NCI-H1048 (cell line): ENCODE measurements at regions not wholly inside any gene's neighbourhood (a gene's known extent, or its start where the extent isn't known, plus 50 kb on each side); places are given as distances from the start of the nearest gene placed in this dataset.

ENCODE experiments used
- DNase-seq: peaks from one replicate; lab custom pipeline; 2025; lab: John Stamatoyannopoulos, UW

DNA sequence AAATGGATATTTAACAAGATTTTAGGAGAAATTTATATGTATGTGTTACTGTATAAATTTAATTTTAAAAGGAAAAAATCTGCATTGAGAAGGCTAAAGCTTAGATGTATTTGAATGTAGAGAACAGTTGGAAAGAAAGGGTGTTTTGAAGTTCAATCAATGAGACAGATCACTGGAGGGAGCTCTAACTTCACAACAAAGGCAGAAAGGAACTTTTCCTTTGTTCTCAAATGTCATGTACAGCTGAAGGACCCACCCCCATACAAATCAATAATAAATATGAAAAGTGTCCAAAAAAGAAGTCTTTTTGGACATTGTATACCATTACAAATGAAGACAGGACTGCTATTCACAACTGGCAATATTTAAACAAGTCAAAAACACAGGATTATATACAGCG, 403.4 kb downstream of the DNAJB9 start:
- DNase-seq: no peak

DNA sequence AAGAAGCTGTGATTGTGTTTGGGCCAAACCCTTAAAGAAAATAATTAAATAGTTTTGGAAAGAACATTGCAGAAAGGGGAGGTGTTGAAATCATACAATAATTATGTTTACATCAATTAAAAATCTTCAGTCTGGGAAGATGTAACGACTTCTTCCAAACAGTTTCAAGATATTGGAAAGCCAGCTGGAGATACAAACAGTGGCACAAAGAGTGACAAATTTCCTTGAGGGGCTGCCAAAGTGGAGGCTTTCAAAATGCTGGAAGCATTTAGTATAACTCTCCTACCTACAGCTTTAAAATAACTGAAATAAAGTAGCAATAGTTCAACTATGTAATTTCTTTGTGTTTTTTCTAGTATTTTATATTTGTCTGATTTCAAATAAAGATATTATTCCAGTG, 405.0 kb downstream of the DNAJB9 start:
- DNase-seq: no peak

DNA sequence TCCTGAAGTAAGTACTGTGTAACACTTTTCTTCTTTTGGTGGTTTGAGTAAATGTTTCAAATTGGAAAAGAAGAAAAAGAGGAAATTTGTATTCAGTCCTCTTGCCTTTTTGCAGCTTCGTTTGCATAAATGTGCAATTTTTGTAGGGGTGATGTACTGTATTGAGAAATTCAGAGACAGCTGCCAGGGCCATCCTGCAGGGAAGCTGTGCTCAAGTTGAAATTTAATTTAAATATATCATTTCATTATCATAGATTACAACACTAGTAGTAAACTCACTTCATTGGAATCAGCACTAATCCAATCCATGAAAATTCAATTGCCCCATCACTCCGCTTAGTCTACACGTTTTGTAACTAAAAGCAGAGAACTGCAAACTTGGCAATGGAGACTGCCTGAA, 415.4 kb downstream of the DNAJB9 start:
- DNase-seq: no peak

DNA sequence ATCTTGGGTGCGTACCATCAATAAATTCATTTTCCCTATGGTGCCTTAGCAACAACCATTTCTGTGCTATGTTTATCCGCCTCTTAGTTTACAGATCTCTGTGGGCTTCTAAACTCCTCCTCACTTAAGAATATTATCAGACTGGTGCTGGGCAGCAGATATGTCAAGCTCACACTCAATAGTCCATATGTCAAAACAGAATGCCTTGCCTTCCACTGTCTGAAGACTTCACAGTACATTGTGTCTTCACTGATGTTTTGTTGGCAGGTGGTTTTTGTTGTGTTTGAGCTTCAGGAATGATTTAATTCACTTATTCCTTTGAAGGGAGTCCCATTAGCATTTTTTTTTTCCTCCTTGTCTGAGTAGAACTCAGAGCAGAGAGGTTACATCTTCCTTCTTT, 419.6 kb downstream of the DNAJB9 start:
- DNase-seq: no peak

DNA sequence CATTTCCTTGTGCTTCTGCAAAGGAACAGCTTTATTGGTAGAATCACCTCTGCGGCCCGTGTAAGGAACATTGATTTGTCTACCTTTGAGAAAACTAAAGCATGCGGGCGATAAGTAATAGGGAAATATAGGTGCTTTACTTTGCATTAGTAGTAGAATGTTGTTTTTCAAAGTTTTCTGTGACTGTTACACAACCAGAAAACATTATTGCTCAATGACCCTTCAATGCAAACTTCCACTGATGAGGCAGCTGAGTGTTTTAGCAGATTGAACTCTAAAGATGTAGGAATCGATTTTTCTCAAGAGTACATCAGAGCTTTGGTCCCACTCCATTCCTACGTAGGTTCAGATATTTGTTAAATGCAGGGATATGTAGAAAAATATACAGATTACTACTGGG, 427.8 kb downstream of the DNAJB9 start:
- no peak for DNase-seq

DNA sequence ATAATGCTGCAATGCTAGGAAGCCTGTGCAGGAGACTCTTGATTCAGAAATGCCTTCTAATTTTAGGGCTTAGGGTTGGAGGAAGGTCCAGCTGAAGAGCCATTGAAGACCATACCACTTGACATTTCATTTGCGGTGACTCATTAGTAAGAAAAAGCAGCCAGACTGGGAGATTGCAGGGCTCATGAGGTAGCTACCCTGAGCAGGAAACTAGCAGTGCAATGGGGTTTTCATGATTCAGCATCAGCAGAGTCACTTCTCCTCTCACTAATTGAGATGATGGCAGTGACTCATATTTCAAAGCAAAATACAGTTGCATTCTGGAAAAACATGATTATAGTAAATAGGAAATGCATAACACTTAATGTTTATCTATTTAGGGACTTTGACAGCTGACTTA, 434.1 kb downstream of the DNAJB9 start:
- DNase-seq: no peak

DNA sequence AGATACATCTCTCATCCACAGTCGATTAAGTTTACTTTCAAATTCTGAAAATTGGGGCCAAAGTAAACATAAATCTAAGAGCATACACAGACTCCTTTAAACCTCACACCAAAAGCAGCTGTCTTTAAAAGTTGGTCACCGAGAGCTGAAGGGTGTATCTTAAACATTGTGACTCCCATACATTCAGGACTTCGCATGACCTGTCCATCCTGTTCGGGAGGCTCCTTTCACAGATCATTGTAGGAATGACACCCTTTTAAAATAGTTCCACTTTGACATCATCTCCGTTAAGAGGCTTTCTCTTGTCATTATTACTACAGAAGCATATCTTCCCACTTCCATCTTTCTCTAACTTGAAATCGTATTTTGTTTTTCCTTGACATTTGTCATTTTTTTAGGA, 440.0 kb downstream of the DNAJB9 start:
- DNase-seq: no peak

DNA sequence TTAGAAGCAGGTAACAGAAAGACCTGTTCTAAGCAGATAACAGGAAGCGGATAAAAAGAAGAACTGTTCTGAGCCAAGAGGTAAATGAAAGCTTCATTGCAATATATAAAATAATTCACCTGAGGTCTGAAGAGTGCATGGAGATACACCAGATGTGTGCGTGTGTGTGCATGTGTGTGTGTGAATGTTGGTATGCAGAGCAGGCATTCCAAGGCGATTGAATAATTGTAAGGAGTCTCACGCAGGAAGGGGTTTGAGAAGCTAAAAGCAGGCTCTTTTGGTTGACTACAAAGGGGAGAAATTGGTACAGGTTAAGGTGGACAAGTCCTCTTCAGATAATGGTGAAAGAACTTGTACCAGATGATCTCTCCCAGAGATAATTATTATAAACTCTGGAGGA, 450.6 kb downstream of the DNAJB9 start:
- DNase-seq: no peak

DNA sequence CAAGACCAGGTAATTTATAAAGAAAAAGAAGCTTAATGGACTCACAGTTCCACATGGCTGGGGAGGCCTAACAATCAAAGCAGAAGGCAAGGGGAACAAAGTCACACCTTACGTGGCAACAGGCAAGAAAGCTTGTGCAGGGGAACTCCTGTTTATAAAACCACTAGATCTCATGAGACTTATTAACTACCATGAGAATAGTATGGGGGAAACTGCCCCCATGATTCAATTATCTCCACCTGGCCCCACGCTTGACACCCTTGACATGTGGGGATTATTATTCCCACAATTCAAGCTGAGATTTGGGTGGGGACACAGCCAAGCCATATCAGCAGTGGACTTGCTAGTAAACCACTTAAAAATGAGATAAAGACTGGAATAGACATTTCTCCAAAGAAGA, 451.7 kb downstream of the DNAJB9 start:
- DNase-seq: no peak

DNA sequence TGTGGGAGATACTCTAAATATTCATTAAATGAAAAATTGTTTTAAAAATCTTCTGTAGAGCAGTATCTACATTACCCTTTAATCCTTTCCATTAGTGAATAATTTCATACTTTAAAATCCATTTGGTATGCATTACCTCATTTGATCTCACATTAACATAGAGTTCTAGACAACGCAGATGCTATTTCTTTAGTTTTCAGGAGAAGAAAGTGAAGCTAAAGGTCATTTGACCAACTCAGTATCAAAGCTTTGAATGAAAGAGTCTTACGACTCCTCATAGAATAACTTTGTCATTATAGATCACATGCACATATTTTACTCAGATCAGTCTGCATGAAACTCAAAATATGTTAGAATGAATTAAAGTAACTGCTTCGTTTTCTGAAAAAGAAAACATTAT, 460.2 kb downstream of the DNAJB9 start:
- DNase-seq: no peak

DNA sequence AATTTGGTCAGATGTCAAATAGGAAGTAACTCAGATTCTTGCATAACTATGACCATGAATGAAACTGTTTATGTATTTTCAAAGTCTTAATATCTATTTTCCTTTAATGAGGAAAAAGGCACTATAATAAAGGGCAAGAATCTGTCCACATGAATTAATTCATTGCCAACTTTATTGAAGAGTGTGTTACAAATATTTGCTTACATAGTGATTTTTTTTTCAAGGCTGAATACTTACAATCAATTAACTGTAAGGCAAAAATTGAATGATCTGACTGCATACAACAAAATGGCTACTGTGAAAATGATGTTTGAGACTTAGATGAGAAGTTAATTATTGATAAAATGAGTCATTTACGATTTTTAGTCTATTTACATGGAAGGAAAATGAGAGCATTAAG, 475.0 kb downstream of the DNAJB9 start:
- DNase-seq: no peak

DNA sequence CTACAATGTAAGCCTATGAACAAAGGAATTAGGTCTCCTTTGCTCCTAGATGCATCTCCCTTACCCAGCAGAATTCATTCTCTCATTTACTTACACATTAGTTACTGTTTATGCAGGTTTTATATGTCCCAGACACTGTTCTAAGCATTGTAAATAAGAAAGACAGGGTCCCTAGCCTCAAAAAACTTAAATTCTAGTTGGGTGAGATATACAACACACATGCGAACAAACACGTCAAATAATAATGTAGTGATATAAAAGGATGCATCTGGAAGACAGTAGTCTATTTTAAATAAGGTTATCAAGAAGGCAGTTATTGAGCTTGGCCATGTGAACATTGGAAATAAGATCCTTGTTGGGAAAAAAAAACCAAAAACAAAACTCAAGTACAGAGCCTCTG, 479.7 kb downstream of the DNAJB9 start:
- DNase-seq: no peak

DNA sequence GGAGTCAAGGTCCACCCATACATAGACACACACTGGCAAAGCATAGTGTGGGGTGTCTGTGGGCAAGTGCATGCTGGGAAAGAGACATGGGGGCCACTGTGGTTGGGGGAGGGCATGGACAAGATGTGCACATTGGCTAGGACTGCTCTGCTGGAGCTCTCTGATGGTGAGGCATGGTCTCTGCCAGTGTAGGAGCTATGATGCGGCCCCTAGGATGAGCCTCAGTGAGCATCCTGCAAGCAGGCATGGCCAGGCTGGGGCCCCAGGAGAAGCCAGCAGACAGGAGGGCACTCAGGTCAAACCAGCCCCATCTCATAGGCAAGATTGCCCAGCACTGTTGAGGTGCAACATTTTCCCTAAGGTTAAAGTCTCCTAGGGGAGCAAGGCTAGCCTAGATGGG, 489.4 kb downstream of the DNAJB9 start:
- DNase-seq: no peak

DNA sequence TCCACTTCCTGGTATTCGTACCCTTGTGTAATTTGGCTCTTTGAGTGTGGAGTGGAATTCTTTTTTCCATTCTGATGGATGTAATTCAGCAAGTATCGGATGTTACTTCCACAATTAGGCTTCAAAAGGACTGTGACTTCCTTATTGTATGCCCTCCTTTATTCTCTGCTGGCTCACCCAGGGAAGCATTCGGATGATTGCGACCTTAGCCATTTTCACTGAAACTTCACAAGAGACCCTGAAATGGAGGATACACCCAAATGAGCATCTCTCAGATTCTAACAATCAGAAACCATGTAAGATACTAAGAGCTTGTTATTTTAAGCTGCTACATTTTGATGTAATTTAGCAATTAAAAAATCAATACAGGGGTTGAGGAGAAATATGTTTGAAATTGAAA, 493.1 kb downstream of the DNAJB9 start:
- no peak for DNase-seq

DNA sequence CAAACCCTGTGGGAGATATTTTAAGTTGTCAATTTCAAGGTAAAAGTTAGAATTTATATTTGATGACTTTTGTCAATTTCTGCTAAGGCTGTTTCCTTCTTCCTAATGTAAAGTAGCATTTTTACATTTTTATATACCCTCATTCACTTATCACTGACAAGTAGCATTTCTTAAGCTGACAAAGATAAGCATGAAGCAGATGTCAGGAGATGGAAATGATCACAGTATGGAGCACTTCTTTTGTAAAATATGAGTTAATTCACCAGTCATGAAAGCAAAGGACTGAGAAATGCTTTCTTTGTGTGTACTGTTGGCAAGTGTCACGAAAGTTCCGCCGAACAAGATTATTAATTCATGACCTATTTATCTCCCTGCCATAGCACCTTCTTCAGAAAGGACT, 503.9 kb downstream of the DNAJB9 start:
- no peak for DNase-seq

DNA sequence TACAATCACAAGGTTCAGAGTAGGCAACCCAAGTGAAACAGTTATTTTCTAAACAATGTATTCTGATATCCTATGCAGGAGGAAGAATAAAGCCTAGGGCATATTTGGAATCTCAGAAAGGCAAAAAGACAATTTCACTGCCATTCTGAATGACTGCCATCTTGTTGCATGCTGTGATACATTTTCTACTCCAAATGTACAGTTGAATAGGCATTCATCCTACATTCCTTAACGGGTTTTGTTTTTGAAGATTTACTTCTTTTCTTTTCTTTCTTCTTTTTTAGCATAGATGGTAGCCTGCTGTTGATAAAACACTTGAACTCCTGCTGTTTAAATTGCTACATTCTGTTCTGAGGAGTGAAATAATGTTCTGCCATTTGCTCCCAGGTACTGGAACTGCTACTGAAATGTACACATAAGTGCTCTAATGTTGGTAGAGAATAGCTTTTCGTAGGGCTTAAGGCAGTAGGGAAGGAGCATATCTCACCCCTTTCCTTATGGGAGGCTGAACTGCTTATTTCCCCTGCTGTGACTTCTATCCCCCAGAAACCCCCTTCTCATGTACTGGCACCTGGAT, 506.8 kb downstream of the DNAJB9 start:
- DNase-seq: no peak

DNA sequence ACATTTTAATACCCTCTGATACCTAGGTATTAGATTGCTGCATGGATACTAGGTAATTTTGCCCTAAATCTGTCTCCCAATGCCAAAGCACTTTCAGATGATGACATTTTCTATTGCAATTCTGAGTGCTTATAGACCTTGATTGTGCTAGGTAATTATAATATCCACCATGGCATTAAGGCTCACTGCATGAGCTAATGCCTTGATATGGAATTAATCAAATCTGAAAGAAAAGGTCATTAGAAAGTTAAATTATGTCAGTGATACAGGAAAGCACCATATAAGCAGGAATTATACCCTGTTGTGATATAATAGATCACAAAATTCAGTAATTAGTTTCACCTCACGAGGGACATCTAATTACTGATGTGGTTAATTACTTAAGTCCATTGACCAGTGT, 521.4 kb downstream of the DNAJB9 start:
- DNase-seq: no peak

DNA sequence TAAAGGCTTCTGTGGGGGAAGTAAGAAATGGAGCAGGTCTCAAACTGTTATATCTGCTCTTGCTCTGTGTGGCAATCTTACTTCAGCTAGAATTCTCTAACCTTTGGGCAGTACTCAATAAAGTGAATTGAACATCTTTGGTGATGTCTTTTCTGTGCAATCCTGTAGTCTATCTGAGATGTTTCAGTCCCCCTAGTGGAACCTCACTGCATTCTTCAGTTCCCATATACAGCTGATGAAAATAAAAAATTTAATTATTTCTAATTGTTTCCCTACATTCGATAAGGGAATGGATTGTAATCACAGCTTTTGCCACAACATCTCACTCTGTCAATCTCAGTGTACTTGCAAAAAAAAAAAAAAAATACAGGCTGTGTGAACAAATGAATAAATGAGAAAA, 522.6 kb downstream of the DNAJB9 start:
- no peak for DNase-seq

DNA sequence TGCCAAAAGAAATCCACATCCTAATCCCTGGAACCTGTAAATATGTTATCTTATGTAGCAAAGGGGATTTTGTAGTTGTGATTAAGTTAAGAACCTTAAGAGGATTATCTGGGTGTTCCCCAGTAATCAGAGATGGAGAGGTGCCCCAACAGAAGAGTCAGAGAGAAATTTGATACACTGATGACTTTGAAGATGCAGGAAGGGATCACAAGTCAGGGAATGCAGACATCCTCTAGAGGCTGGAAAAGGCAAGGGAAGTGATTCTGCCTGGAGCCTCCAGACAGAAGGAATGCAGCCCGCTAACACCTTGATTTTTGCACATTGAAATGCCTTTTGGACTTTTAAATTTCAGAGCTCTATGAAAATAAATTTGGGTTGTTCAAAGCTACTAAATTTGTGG, 531.7 kb downstream of the DNAJB9 start:
- DNase-seq: no peak

DNA sequence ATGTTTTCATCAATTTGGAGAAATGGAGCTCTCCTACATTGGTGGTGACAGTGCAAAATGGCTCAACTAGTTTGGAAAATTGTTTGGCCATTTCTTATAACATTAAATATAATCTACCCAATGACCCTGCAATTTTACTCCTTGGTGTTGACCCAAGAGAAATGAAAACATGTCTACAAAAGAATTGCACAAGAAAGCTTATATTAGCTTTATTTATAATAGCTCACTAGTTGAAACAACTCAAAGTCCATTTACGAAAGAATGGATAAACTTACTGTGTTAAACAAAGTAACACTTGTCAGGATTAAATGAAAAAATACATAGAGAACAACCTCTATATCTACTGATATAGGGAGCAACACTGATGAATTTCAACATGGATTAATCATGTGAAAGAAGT, 539.9 kb downstream of the DNAJB9 start:
- no peak for DNase-seq

DNA sequence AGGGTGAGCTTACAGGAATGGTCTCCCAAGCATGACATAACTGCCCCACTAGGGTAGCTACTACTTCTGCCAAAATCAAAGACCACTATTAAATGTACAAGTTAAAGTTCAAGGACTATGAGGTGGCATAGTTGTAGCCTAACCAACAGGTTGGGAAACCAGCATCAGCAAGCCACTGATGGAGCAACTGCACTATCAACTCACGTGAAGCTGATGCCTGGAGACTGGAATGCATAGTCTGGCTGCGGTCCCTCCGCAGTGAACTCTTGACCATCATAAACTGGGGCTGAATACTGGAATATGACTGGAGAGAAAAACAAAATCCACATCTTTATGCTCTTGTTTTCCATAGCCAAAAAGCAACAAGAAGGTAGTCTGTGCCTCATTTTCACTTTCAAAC, 541.4 kb downstream of the DNAJB9 start:
- DNase-seq: no peak

DNA sequence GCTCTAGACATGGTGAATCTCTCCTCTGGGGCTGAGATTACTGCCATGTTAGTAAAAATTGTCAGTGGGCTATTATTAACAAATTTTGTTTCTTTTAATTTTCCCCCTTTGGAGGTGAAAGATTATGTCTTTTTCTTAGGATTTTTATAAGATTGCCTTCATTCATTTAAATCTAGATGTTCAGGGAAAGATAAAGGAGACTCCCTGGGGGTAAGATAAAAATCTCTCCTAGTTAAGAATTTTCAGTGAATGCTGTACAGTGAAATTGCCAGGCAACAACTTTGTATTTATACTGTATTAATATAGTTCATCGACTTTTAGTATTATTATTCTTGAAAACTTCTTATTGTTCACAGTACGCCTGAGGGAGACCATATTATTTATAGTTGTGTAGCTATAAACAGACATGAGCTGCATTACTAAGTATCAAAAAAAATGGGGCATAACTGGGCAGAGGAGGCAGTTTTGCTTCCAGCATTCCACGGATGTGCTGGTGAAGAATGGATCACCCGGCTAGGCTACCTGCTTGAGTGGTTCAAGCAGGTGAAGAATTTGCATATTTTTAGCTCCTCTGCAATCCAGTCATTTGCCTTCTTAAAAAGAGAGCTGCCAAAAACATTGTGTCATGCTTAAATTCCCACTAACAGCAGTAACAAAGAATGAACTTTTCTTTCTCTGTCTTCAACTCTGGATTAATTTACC, 552.1 kb downstream of the DNAJB9 start:
- DNase-seq: no peak

DNA sequence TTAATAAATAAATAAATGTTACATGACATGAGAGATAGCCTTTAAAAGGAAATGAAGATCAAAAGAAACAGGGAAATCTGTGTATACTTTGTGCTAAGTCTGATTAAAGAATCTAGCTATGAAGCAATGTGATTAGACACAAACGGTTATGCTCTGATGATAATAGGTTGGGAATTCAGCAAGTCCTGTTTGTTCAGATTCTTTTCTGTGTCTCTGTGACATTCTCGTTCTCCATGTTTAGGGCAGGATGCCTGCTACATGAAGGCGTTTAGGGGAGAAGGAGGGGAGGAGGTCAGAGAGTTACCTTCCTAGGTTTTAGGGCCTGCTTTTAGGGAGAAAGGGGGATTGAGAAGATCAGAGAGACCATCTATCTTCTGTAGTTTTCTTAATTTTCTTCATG, 555.3 kb downstream of the DNAJB9 start:
- DNase-seq: no peak

DNA sequence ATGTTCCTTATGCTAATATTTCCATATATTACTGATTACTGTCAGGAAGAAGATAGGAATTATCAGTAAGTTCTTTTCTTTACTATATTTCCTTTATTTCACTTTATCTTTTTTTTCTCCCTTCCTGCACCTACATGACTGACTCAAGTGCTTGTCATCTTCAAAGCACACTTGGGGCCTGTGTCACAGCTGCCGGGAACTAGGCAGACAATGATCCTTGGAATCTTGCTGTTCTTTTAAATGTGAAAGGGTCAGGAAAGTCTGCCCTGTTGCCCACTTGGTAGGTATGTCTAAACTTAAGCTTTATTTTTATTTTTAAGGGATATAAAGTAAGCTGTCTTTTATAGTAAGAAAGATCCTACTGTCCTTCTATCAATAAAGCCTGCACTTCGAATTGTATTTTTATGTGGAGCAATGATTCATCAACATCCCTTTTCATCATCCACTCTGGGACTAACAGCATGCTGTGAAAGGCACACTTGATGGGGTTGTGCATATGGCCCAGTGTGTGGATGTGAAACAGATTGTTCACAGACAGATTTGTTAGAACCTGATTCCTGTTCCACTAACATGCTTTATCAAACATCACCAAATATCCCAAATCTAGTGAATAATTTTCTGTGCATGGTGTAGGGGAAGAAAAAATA, 556.9 kb downstream of the DNAJB9 start:
- no peak for DNase-seq
